Stimulated activated CD8-positive, alpha-beta memory T cell treated with anti-CD3 and anti-CD28 coated beads, Interleukin-7, amount 100 ng/mL, for 48 hours (primary cell): ENCODE measurements at regions not wholly inside any gene's neighbourhood (a gene's known extent, or its start where the extent isn't known, plus 50 kb on each side); places are given as distances from the start of the nearest gene placed in this dataset.

Experiments
- DNase-seq, 2 donors: peaks; one replicate each; pipeline ENCODE4 v3.0.0-alpha.2; 2020; ENCODE audit warnings: low read depth in 1 of 2; ENCODE audit errors: extremely low read depth in 1 of 2

- DNase-seq = no peak
Measured at GRCh38 chr15:68871507-68871906, 50.8 kb upstream of the ANP32A start.

DNA sequence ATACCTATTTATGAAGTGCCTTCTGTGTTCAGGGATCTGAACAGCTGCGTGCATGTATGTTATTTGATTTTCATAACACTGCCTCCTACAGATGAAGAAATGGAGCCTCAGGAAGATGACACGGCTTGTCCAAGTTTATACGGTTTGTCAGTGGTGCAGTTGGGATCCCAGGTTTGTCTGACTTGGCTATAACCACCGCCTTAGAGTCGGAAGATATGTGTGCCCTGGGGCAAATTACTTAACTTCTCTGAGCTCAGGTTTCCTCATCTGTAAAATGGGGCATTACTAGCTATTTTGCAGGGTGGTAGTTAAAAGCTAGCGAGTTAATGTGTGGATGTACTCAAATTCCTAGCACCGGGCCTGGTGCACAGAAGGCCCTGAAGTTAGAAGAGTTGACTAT lies 54.1 kb upstream of the ANP32A start:
- DNase-seq = no peak

DNA sequence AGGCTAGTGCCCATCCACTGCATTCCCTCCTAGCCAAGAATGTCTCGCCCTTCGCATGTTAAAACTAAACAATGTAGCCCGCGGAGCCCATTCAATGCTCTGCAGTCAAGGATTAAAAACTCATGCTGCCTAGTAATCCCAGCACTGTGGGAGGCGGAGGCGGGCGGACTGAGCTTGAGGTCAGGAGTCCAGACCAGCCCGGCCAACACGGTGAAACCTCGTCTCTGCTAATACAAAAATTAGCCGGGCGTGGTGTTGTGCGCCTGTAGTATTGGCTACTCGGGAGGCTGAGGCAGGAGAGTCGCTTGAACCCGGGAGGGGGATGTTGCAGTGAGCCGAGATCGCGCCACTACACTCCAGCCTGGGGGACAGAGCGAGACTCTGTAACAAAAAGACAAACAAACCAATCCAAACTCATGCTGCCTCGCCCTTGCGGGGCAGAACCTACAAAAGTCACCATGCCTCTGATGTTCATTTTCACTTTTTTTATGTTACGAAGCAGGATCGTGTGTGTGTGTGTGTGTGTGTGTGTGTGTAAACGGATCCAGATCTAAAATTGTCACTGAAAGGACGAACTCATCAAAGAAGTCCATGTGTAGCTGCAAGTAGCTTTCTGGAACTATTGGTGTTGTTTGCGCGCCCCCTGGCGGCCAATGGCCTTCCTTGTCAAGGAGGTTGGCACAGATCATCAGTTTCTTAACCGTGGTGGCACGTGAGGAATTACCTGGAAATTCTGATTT lies 54.8 kb upstream of the SPESP1 start:
- DNase-seq = peak; percentile 62 to 82

- DNase-seq = no peak
Measured at GRCh38 chr15:68877626-68878025, 52.7 kb upstream of the SPESP1 start.

- no peak for DNase-seq
Measured at GRCh38 chr15:68880382-68880781, 49.9 kb upstream of the SPESP1 start.
